Right atrium auricular region (tissue), 2 donors: ENCODE measurements at regions not wholly inside any gene's neighbourhood (a gene's known extent, or its start where the extent isn't known, plus 50 kb on each side); places are given as distances from the start of the nearest gene placed in this dataset.

ENCODE experiments used
- DNase-seq: peaks from one replicate; pipeline ENCODE4 v3.0.0-alpha.2; 2019; ENCODE audit warnings: low spot score
- H3K27ac ChIP-seq, 2 donors: fragments of 200-600 bp; sonication (generic); 1 replicate in 1 of 2; 2 replicates in 1 of 2; pipeline ENCODE4 v1.5.1; 2016 to 2019
- H3K27me3 ChIP-seq, 2 donors: fragments of 200-600 bp; sonication (generic); one replicate each; pipeline versions ENCODE4 v1.5.1 to v1.6.0; 2017 to 2019
- H3K36me3 ChIP-seq: fragments of 200-600 bp; sonication (generic); one replicate; pipeline ENCODE4 v1.5.1; 2016
- H3K4me1 ChIP-seq, 2 donors: fragments of 200-600 bp; sonication (generic); one replicate each; pipeline versions ENCODE4 v1.5.1 to v1.6.0; 2017 to 2019
- H3K4me3 ChIP-seq, 2 donors: fragments of 200-600 bp; sonication (generic); 1 replicate in 1 of 2; 2 replicates in 1 of 2; pipeline ENCODE4 v1.5.1; 2017 to 2019; ENCODE audit warnings: mild to moderate bottlenecking in 1 of 2, moderate library complexity in 1 of 2
- H3K9me3 ChIP-seq, 2 donors: fragments of 200-600 bp; sonication (generic); one replicate each; pipeline ENCODE4 v1.5.1; 2019
- CTCF ChIP-seq, 2 donors: fragments of 200-600 bp; sonication (generic); IDR thresholded peaks; one replicate each; pipeline ENCODE4 v1.5.1; 2019; ENCODE audit warnings: antibody characterized with exemption in 2 of 2

GRCh38 chr13:80217614-80218456 is 123.1 kb downstream of the SPRY2 start:
- Histone ChIP-seq H3K9me3 (peaks cover 0 to 2% of the 10 kb centered on the region in 2 donors), H3K27ac (no peak overlapping the region), H3K4me3 (no peak overlapping the region), H3K27me3 (no peaks in the 10 kb centered on the region), H3K36me3 (no peaks in the 10 kb centered on the region), H3K4me1 (no peaks in the 10 kb centered on the region)
- TF ChIP-seq CTCF (IDR thresholded peaks at IDR 0.05): no peak
- no peak for DNase-seq

GRCh38 chr13:80215368-80215767 is 125.6 kb downstream of the SPRY2 start:
- no peak overlapping the region for H3K4me3 ChIP-seq
- TF ChIP-seq CTCF (IDR thresholded peaks at IDR 0.05): no peak
- DNase-seq: no peak
- H3K4me1 ChIP-seq: no peaks in the 10 kb centered on the region
- H3K9me3 ChIP-seq: no peaks in the 10 kb centered on the region
- no peaks in the 10 kb centered on the region for H3K27me3 ChIP-seq
- H3K36me3 ChIP-seq: no peaks in the 10 kb centered on the region
- H3K27ac ChIP-seq: no peak overlapping the region

- H3K27ac ChIP-seq: no peak overlapping the region
- H3K9me3 ChIP-seq: no peaks in the 10 kb centered on the region
- no peaks in the 10 kb centered on the region for H3K4me1 ChIP-seq
- no peak for DNase-seq
- H3K36me3 ChIP-seq: no peaks in the 10 kb centered on the region
- no peaks in the 10 kb centered on the region for H3K27me3 ChIP-seq
- H3K4me3 ChIP-seq: no peak overlapping the region
- TF ChIP-seq CTCF (IDR thresholded peaks at IDR 0.05): no peak
These were observed 126.4 kb downstream of the SPRY2 start for GRCh38 chr13:80214521-80214991.

- H3K27ac ChIP-seq: no peak overlapping the region
- no peak for TF ChIP-seq CTCF (IDR thresholded peaks at IDR 0.05)
- no peak overlapping the region for H3K4me3 ChIP-seq
- H3K36me3 ChIP-seq: no peaks in the 10 kb centered on the region
- no peaks in the 10 kb centered on the region for H3K9me3 ChIP-seq
- H3K27me3 ChIP-seq: no peaks in the 10 kb centered on the region
- no peaks in the 10 kb centered on the region for H3K4me1 ChIP-seq
- no peak for DNase-seq
These were observed 126.9 kb downstream of the SPRY2 start for GRCh38 chr13:80214050-80214449.

- Histone ChIP-seq H3K9me3 (no peaks in the 10 kb centered on the region), H3K4me1 (no peaks in the 10 kb centered on the region), H3K36me3 (no peaks in the 10 kb centered on the region), H3K27me3 (no peaks in the 10 kb centered on the region), H3K27ac (no peak overlapping the region), H3K4me3 (no peak overlapping the region)
- no peak for TF ChIP-seq CTCF (IDR thresholded peaks at IDR 0.05)
- DNase-seq: no peak
These were observed 127.7 kb downstream of the SPRY2 start for GRCh38 chr13:80213201-80213600.

- DNase-seq: no peak
- TF ChIP-seq CTCF (IDR thresholded peaks at IDR 0.05): no peak
- Histone ChIP-seq H3K27ac (no peak overlapping the region), H3K27me3 (no peaks in the 10 kb centered on the region), H3K4me3 (no peak overlapping the region), H3K4me1 (no peaks in the 10 kb centered on the region), H3K36me3 (no peaks in the 10 kb centered on the region), H3K9me3 (no peaks in the 10 kb centered on the region)
These were observed 129.4 kb downstream of the SPRY2 start for GRCh38 chr13:80211566-80211965.
